OCI-LY7 (cell line): ENCODE measurements at regions not wholly inside any gene's neighbourhood (a gene's known extent, or its start where the extent isn't known, plus 50 kb on each side); places are given as distances from the start of the nearest gene placed in this dataset.

Experiments used
- BruUV-seq: library from RNA; stranded (reverse); fragments of 400-500 nt; replicated peaks from 2 replicates; lab custom pipeline; 2021; lab: Mats Ljungman, UMichigan
- CTCF ChIA-PET: fragments of 300-600 bp; sonication (Branson Sonifier 250); formaldehyde crosslinking; loops from one replicate; lab custom pipeline; 2022; ENCODE audit warnings: antibody characterized with exemption; ENCODE audit not compliant: unreplicated experiment; lab: Charles Lee
- POLR2A ChIA-PET: fragments of 300-600 bp; sonication (Branson Sonifier 250); formaldehyde crosslinking; loops from one replicate; lab custom pipeline; 2022; ENCODE audit warnings: antibody characterized with exemption; lab: Charles Lee
- DNase-seq: peaks from one replicate; pipeline ENCODE4 v3.0.0-alpha.2; 2015; ENCODE audit warnings: low spot score
- H2AFZ ChIP-seq: fragments of 200-600 bp; sonication (generic), shearing (Covaris generic); 2 replicates; pipeline ENCODE4 v1.6.1; 2014; ENCODE audit warnings: mild to moderate bottlenecking, antibody characterized with exemption, low read length, moderate library complexity
- H3K27ac ChIP-seq: fragments of 200-600 bp; sonication (generic); 2 replicates; pipeline ENCODE4 v1.5.1; 2014; ENCODE audit warnings: mixed run types, low read depth, mild to moderate bottlenecking, moderate library complexity, low read length, inconsistent platforms; ENCODE audit not compliant: poor library complexity, severe bottlenecking
- H3K36me3 ChIP-seq: fragments of 200-600 bp; sonication (generic); 2 replicates; pipeline ENCODE4 v1.6.1; 2014; ENCODE audit warnings: mild to moderate bottlenecking, antibody characterized with exemption, low read length, moderate library complexity, mixed read lengths; ENCODE audit not compliant: insufficient read depth
- H3K4me1 ChIP-seq: fragments of 200-600 bp; sonication (generic); 2 replicates; pipeline ENCODE4 v1.5.1; 2014; ENCODE audit warnings: mild to moderate bottlenecking, low read length; ENCODE audit not compliant: insufficient read depth, poor library complexity, severe bottlenecking
- H3K4me2 ChIP-seq: fragments of 200-600 bp; sonication (generic); 2 replicates; pipeline ENCODE4 v1.6.1; 2014; ENCODE audit warnings: mild to moderate bottlenecking, low read length
- H3K4me3 ChIP-seq: fragments of 200-600 bp; sonication (generic); 2 replicates; pipeline ENCODE4 v1.5.1; 2014; ENCODE audit warnings: mild to moderate bottlenecking, low read depth, low read length; ENCODE audit not compliant: poor library complexity, severe bottlenecking
- H3K79me2 ChIP-seq: fragments of 200-600 bp; sonication (generic); 2 replicates; pipeline ENCODE4 v1.6.1; 2016; ENCODE audit warnings: low read depth, mild to moderate bottlenecking, low read length, moderate library complexity, mixed read lengths; ENCODE audit not compliant: insufficient read depth
- H3K9me2 ChIP-seq: fragments of 200-600 bp; sonication (generic); 2 replicates; pipeline ENCODE4 v1.6.1; 2016; ENCODE audit warnings: mild to moderate bottlenecking, low read length, mixed read lengths; ENCODE audit not compliant: insufficient read depth
- H3K9me3 ChIP-seq: fragments of 200-600 bp; sonication (generic); 2 replicates; pipeline ENCODE4 v1.6.1; 2014; ENCODE audit warnings: mild to moderate bottlenecking, mixed run types, low read length, mixed read lengths
- H4K20me1 ChIP-seq: fragments of 200-600 bp; sonication (generic); 2 replicates; pipeline ENCODE4 v1.6.1; 2014; ENCODE audit warnings: mild to moderate bottlenecking, antibody characterized with exemption, low read length, moderate library complexity, mixed read lengths; ENCODE audit not compliant: insufficient read depth
- EZH2phosphoT487 ChIP-seq: fragments of 200-600 bp; sonication (generic); IDR thresholded peaks from 2 replicates; pipeline ENCODE4 v1.6.1; 2018; ENCODE audit warnings: low read depth, borderline replicate concordance, mild to moderate bottlenecking, mixed run types, antibody characterized with exemption, low read length, moderate library complexity, mixed read lengths
- intact Hi-C: fragments of 100-400 bp; cut with micrococcal nuclease; formaldehyde crosslinking; loops from one replicate; pipeline ENCODE4 v1.10.0; 2022; ENCODE audit not compliant: unreplicated experiment
- TF ChIP-seq, protein P1 (sequence below): fragments of 200-600 bp; sonication (generic); conservative IDR thresholded peaks from 2 replicates; pipeline ENCODE4 v1.5.1; 2014; ENCODE audit warnings: mild to moderate bottlenecking, antibody characterized with exemption, low read length, moderate library complexity, mixed read lengths

DNA sequence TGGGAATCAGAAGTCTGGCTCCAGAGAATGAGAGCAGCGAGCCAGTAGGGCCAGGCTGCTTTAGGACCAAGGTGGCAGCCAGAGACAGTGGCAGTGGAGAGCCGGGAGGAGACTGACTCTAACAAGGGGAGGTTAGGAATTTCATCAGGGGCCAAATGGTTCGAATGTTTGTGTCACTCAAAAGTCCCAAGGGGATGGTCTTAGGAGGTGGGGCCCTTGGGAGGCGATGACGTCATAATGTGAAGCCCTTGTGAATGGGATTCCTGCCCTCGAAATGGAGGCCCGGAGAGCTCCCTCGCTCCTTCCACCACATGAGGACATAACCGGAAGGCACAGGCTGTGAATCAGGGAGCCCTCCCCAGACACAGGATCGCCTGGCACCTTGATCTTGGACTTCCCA, 299.7 kb downstream of the QKI start:
- CTCF ChIA-PET, result no interaction called here
- intact Hi-C loops, result no loop called here

DNA sequence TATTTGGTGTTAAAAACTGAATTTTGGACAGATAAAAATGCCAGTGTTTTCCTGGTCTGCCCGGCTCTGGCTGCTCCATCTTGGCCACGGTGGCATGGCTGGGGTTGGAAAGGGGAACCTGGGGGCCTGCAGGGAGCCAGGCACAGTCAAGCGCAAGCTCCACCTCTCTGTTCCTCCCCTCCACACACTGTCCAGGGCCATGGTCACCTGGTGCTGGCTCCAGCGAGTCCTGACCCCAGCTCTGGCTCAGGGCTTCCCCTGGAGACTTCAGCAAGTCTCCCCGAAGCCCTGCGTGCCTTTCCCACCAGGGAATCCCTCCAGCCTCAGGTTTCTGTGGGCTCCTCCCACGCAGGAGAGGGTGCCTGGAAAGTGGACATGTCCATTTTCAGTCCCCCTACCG, 298.5 kb downstream of the QKI start:
- POLR2A ChIA-PET, result interaction anchor here (0.6 to 5.0 kb wide), 10 partner anchors 9 to 204 kb away, joined by 3 to 38 read pairs (median 4); no protein-coding TSS in a partner anchor
- no peaks in the 10 kb centered on the region for H4K20me1 ChIP-seq
- peak overlapping the region; percentile 87; the same call in 1 of the 2 replicates for H2AFZ ChIP-seq
- H3K27ac ChIP-seq, result peak overlapping the region; percentile 62
- no peak for DNase-seq
- intact Hi-C loops, result loop anchor here (1.0 kb wide), 2 partner anchors 43 to 46 kb away; no protein-coding TSS in a partner anchor
- H3K4me2 ChIP-seq, result peak overlapping the region; percentile 65
- no TSS peak for BruUV-seq
- H3K36me3 ChIP-seq, result no peaks in the 10 kb centered on the region
- TF ChIP-seq, protein P1, sequence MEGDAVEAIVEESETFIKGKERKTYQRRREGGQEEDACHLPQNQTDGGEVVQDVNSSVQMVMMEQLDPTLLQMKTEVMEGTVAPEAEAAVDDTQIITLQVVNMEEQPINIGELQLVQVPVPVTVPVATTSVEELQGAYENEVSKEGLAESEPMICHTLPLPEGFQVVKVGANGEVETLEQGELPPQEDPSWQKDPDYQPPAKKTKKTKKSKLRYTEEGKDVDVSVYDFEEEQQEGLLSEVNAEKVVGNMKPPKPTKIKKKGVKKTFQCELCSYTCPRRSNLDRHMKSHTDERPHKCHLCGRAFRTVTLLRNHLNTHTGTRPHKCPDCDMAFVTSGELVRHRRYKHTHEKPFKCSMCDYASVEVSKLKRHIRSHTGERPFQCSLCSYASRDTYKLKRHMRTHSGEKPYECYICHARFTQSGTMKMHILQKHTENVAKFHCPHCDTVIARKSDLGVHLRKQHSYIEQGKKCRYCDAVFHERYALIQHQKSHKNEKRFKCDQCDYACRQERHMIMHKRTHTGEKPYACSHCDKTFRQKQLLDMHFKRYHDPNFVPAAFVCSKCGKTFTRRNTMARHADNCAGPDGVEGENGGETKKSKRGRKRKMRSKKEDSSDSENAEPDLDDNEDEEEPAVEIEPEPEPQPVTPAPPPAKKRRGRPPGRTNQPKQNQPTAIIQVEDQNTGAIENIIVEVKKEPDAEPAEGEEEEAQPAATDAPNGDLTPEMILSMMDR, result no peak
- no peak for TF ChIP-seq EZH2phosphoT487
- no peaks in the 10 kb centered on the region for H3K79me2 ChIP-seq
- CTCF ChIA-PET, result interaction anchor here (1.1 kb wide), 1 partner anchor 27 kb away, joined by 3 read pairs; no protein-coding TSS in a partner anchor
- no peaks in the 10 kb centered on the region for H3K9me3 ChIP-seq
- H3K9me2 ChIP-seq, result no peaks in the 10 kb centered on the region
- no peak overlapping the region for H3K4me3 ChIP-seq
- H3K4me1 ChIP-seq, result peaks cover 75% of the 10 kb centered on the region

More for the DNA sequence above, 299.7 kb downstream of the QKI start:
- BruUV-seq, result no TSS peak
- TF ChIP-seq, protein P1, result no peak
- no peak for TF ChIP-seq EZH2phosphoT487
- Histone ChIP-seq H3K36me3 (no peaks in the 10 kb centered on the region), H3K4me3 (no peak overlapping the region), H2AFZ (no peak overlapping the region), H3K9me2 (no peaks in the 10 kb centered on the region), H3K4me1 (peaks cover 74% of the 10 kb centered on the region), H3K9me3 (no peaks in the 10 kb centered on the region), H3K4me2 (no peak overlapping the region), H3K27ac (no peak overlapping the region), H4K20me1 (no peaks in the 10 kb centered on the region), H3K79me2 (no peaks in the 10 kb centered on the region)
- DNase-seq, result no peak
- POLR2A ChIA-PET, result no interaction called here

DNA sequence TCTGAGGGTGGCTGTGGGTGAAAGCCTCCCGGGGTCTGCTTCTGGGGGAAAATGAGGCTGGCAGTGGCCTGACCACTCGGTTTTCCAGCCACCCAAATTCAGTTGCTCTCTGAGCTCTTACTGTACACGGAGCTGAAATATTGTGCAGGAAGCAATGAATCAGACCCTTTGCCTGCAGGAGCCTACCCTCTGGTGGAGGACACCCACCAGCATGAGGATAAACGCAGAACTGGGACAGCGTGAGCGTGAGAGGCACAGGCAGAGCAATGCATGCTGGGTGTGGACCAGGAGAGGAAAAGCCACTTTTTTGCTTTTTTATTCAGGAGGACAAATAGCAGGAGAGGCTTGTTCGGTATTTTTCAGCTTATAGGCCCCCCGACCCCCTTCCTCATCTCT, 298.0 kb downstream of the QKI start:
- BruUV-seq, result no TSS peak
- CTCF ChIA-PET, result interaction anchor here (1.0 to 1.1 kb wide), 2 partner anchors 27 to 43 kb away, joined by 3 to 5 read pairs; no protein-coding TSS in a partner anchor
- H2AFZ ChIP-seq, result peak overlapping the region; percentile 87; the same call in 1 of the 2 replicates
- peak overlapping the region; percentile 25 for H3K4me3 ChIP-seq
- intact Hi-C loops, result loop anchor here (1.0 kb wide), 2 partner anchors 44 to 45 kb away; no protein-coding TSS in a partner anchor
- DNase-seq, result no peak
- H4K20me1 ChIP-seq, result no peaks in the 10 kb centered on the region
- TF ChIP-seq, protein P1, result no peak
- no peak for TF ChIP-seq EZH2phosphoT487
- no peaks in the 10 kb centered on the region for H3K79me2 ChIP-seq
- POLR2A ChIA-PET, result interaction anchor here (0.6 to 5.0 kb wide), 12 partner anchors 9 to 203 kb away, joined by 3 to 38 read pairs (median 4); no protein-coding TSS in a partner anchor
- H3K9me3 ChIP-seq, result no peaks in the 10 kb centered on the region
- peak overlapping the region; percentile 62 for H3K27ac ChIP-seq
- peaks cover 75% of the 10 kb centered on the region for H3K4me1 ChIP-seq
- H3K9me2 ChIP-seq, result no peaks in the 10 kb centered on the region
- peak overlapping the region; percentile 65 for H3K4me2 ChIP-seq
- H3K36me3 ChIP-seq, result no peaks in the 10 kb centered on the region
